HG02642 (cell line): ENCODE measurements at regions not wholly inside any gene's neighbourhood (a gene's known extent, or its start where the extent isn't known, plus 50 kb on each side); places are given as distances from the start of the nearest gene placed in this dataset.

Experiments used
- ATAC-seq: cut with Tn5 transposase; IDR thresholded peaks from one replicate; pipeline ENCODE4 v1.9.1; 2021; ENCODE audit warnings: mild to moderate bottlenecking; ENCODE audit not compliant: unreplicated experiment, poor library complexity

DNA sequence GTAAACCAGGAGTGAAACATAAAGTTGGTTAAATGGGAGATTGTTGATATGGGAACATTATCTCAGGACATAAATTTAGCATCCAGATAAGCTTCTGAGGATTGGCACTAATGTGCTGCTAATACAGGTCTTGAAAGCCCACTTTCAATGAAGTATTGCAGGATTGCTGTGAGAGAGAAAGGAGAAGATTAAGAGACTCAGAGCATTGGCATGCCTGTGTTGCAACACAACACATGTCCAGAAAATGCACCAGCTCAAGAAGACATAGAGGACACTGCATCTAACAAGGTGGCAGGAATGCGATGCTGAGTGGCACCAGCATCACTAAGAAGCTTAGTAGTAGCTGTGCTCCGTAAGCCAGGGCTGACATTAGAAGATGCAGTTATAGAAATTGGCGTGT, 728.9 kb downstream of the SUCLG1 start:
- no peak for ATAC-seq

- ATAC-seq = no peak
Observed at GRCh38 chr2:83725735-83726134, 733.3 kb downstream of the SUCLG1 start.

- no peak for ATAC-seq
Observed at GRCh38 chr2:83705146-83705545, 753.9 kb downstream of the SUCLG1 start.

- ATAC-seq = no peak
Observed at GRCh38 chr2:83703598-83703997, 755.5 kb downstream of the SUCLG1 start.

GRCh38 chr2:83696838-83697237, 762.2 kb downstream of the SUCLG1 start:
- no peak for ATAC-seq

GRCh38 chr2:83695530-83695929, 763.5 kb downstream of the SUCLG1 start:
- no peak for ATAC-seq

DNA sequence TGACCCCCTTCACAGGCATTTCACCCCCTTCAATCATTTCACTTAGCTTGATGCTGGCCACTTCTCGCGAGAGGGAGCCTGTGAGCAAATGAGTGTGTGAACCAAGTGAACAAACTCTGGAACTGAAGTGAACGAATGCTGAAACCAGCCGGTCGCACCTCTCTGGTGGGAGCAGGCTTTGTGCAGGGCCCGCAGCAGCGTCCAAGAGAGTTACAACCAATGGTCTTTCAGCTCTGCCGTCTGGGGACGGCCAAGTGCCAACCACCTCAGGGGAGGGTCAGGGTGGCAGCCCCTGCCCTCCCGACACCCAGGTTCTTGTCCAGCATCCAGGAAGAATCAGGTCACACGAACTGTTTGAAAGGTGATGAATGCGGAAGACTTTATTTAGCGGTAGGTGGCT, 764.0 kb downstream of the SUCLG1 start:
- ATAC-seq = no peak

- no peak for ATAC-seq
Observed at GRCh38 chr2:83689402-83689801, 769.7 kb downstream of the SUCLG1 start.

- ATAC-seq = no peak
Observed at GRCh38 chr2:83686863-83687262, 772.2 kb downstream of the SUCLG1 start.

GRCh38 chr2:83674050-83674449, 785.0 kb downstream of the SUCLG1 start:
- no peak for ATAC-seq

DNA sequence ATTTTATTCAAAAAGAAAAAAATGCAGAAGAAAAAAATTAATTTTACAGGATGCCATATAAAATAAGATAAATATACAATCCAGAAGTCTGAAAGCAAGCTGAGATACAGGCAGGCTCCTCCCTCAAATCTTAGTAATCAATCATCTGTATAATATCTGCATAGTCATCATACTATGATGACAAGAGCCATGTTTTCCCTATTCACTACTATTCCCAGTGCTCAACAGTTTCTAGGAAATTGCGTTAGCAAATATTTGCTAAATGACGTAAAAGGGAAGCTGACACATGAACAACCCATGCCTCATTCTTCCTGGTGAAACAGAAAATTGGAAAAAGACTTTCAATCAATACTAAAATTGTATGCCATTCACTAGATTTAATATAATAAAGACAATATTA, 793.2 kb downstream of the SUCLG1 start:
- ATAC-seq = no peak

- ATAC-seq = no peak
Observed at GRCh38 chr2:83665154-83665553, 793.9 kb downstream of the SUCLG1 start.

DNA sequence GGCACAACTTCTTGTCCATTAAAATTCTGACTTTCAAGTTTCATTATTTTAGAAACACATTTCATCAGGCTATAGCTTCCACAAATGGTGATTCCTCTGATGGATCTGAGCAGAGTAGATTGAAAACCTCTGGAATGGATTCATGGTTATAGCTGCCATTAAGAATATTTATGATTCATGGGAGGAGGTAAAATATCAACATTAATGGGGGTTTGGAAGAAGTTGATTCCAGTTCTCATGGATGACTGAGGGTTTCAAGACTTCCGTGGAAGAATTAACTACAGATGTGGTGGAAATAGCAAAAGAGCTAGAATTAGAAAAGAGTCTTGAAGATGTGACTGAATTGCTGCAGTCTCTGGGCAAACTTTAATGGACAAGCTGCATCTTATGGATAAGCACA, 797.4 kb downstream of the SUCLG1 start:
- ATAC-seq = no peak

GRCh38 chr2:83654091-83654611, 804.9 kb downstream of the SUCLG1 start:
- no peak for ATAC-seq

DNA sequence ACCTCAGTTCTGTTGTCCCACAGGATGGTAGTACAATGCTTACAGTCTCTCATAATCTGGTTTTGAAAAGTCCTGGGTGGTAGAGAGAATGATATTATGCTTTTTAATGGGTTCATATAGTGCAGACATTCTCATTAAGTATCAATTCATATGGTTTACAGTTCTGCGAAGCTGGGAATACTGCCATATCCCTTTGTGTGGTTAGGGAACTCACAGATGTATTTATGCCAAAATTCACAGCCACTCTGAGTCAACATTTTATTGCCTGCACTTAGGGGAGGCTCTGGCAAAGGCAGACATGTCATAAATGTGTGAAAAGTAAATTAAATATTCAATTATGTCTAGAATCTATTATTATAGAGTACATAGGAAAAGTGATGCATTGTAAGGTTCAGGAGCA, 808.2 kb downstream of the SUCLG1 start:
- ATAC-seq = no peak

DNA sequence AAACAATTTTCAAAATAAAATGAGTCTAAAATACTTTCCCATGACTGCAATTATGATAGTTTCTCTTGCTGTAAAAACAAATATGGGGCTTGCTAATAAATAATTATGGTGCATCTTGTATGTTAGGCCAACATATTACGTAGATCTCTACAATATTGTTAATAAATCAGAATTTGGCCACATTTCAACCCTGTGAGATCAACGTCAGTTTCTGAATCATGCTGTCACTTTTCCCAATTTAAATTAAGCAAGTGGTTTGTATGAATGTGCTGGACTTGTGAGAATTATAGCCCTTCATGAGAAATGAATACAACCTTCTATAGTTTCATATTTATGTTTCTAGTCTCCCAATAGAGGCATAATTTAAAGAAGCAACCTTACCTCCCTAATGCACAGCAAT, 808.9 kb downstream of the SUCLG1 start:
- ATAC-seq = no peak

- ATAC-seq = no peak
Observed at GRCh38 chr2:83640506-83640905, 818.6 kb downstream of the SUCLG1 start.

DNA sequence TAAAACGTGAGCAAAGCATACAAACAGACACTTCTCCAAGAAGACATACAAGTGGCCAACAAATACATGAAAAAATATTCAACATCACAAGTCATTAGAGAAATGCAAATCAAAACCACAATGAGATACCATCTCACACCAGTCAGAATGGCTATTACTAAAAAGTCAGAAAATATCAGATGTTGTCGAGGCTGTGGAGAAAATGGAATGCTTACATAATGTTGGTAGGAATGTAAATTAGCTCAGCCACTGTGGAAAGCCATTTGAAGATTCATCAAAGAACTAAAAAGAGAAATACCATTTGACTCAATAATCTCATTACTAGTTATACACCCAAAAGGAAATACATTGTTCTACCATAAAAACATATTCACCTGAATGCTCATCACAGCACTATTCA, 825.7 kb downstream of the SUCLG1 start:
- ATAC-seq = no peak

DNA sequence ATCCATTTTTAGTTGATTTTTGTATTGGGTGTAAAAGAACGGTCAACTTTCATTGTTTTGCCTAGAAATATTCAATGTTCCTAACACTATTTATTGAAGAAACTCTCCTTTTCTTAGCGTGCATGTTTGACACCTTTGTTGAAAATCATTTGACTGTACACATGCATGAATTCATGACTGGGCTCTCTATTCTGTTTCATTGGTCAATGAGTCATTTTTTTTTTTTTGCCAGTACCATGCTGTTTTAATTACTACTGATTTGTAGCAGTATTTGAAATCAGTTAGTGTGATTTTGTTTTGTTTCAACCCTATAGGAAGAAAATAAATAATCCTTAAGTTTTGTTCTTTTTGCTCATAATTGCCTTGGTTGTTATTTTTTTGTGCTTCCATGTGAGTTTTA, 828.7 kb downstream of the SUCLG1 start:
- ATAC-seq = no peak

DNA sequence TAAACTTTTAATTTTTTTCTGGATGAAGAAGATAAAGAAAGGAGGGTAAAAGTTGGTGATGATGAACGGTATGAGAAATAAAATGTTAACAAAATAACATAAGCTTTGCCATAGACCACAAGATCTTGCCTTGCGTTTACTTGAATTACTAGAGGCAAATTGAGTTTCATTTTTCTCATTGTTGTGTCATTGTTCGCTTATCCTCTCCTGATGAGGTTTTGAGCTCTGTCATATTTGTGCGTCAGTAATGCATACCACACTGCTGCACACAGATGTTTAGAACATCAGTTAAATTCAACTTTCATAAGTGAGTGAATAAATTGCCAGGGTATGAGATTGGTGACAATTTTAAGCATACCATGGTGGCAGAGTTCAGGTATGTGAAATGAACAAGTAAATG, 843.6 kb downstream of the SUCLG1 start:
- ATAC-seq = no peak

DNA sequence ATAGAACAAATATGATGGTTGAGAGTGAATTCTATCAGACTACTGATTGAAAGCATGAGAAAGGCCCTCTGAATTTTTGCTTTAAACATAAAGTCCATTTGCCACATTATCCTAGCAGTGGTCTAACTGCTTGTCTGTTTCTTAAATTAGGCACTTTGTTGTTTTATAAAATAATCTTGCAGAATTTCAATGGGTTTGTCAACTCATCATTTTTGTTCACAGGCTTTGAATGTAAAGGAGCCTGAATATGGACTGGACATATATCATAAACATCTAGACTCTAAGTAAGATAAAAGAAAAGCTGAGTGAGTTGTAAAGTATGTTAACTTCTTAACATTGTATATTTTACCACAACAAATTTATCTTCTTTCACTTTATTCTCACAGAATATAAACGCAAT, 845.9 kb downstream of the SUCLG1 start:
- ATAC-seq = no peak

DNA sequence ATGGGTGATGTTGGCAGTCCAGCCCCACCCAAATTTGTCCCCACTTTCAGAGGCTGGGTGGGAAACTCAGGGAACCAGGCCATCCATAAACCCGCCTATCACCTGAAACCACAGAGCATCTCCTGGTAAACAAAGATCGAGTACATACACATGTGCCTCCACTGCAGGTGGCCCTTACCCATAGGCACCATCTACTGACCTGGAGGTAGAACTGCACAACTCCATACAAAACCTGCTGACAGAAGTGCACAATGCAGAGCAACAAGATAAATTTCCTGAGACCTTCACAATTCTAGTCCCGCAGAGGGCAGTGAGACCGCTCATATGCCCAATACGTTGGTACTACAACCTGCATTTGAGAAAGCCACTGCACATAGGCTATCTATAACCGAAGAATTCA, 856.3 kb downstream of the SUCLG1 start:
- no peak for ATAC-seq
